Gastroesophageal sphincter (tissue), 4 donors: ENCODE measurements at regions not wholly inside any gene's neighbourhood (a gene's known extent, or its start where the extent isn't known, plus 50 kb on each side); places are given as distances from the start of the nearest gene placed in this dataset.

Source experiments
- ATAC-seq: fragments of 150-250 bp; one replicate; pipeline ENCODE4 v1.9.1; 2016; ENCODE audit warnings: mild to moderate bottlenecking, moderate library complexity
- H3K27ac ChIP-seq, 4 donors: fragments of 200-600 bp; sonication (generic) in 3 of 4; 1 replicate in 3 of 4; 2 replicates in 1 of 4; pipeline ENCODE4 v1.5.1; 2016 to 2019
- H3K27me3 ChIP-seq: fragments of 200-600 bp; sonication (generic); one replicate; pipeline ENCODE4 v1.5.1; 2019
- H3K36me3 ChIP-seq, 2 donors: fragments of 200-600 bp; sonication (generic); one replicate each; pipeline ENCODE4 v1.5.1; 2019; ENCODE audit warnings: control low read depth in 1 of 2
- H3K4me1 ChIP-seq, 3 donors: fragments of 200-600 bp; sonication (generic); 1 replicate in 2 of 3; 2 replicates in 1 of 3; pipeline ENCODE4 v1.5.1; 2016 to 2019; ENCODE audit warnings: control low read depth in 2 of 3
- H3K4me3 ChIP-seq, 2 donors: fragments of 200-600 bp; sonication (generic); one replicate each; pipeline ENCODE4 v1.5.1; 2019; ENCODE audit warnings: mild to moderate bottlenecking in 1 of 2, moderate library complexity in 1 of 2
- H3K9me3 ChIP-seq, 3 donors: fragments of 200-600 bp; sonication (generic); one replicate each; pipeline ENCODE4 v1.5.1; 2017 to 2019; ENCODE audit warnings: control low read depth in 2 of 3
- CTCF ChIP-seq, 4 experiments: fragments of 200-600 bp in 2 of 4; fragments of 450-650 bp in 2 of 4; sonication (generic) in 1 of 4; IDR thresholded peaks; one replicate each; pipeline ENCODE4 v1.5.1; 2017 to 2019; ENCODE audit warnings: antibody characterized with exemption in 4 of 4, mild to moderate bottlenecking in 2 of 4, moderate library complexity in 2 of 4
- EP300 ChIP-seq: sonication (generic); formaldehyde crosslinking; IDR thresholded peaks from one replicate; pipeline ENCODE4 v1.6.1; 2017; ENCODE audit warnings: antibody characterized with exemption, mild to moderate bottlenecking
- POLR2A ChIP-seq, 2 donors: fragments of 450-650 bp; IDR thresholded peaks; one replicate each; pipeline ENCODE4 v1.6.1; 2017; ENCODE audit warnings: antibody characterized with exemption in 2 of 2, mild to moderate bottlenecking in 2 of 2, moderate library complexity in 1 of 2
- POLR2AphosphoS5 ChIP-seq: sonication (generic); formaldehyde crosslinking; IDR thresholded peaks from one replicate; pipeline ENCODE4 v1.6.1; 2017; ENCODE audit warnings: antibody characterized with exemption
- WGBS, 2 donors: methylation state at CpG; one replicate each; pipeline ENCODE4 v1.1.5; 2018; ENCODE audit warnings: low coverage in 1 of 2; 5-methylcytosine and 5-hydroxymethylcytosine counted together

GRCh38 chr4:178577933-178578332 lies 1135.7 kb upstream of the AGA start:
- no peaks in the 10 kb centered on the region for H3K36me3 ChIP-seq
- WGBS, 2 donors: 80 to 81% methylated on average over 7 of the region's 7 CpGs
- no peak for TF ChIP-seq CTCF (IDR thresholded peaks at IDR 0.05)
- no peaks in the 10 kb centered on the region for H3K9me3 ChIP-seq
- ATAC-seq: no peak
- H3K4me1 ChIP-seq: no peaks in the 10 kb centered on the region
- no peak overlapping the region for H3K4me3 ChIP-seq
- no peaks in the 10 kb centered on the region for H3K27me3 ChIP-seq
- H3K27ac ChIP-seq: no peak overlapping the region

- Histone ChIP-seq H3K27ac (no peak overlapping the region), H3K4me3 (no peak overlapping the region), H3K36me3 (no peaks in the 10 kb centered on the region), H3K9me3 (no peaks in the 10 kb centered on the region), H3K27me3 (no peaks in the 10 kb centered on the region), H3K4me1 (no peaks in the 10 kb centered on the region)
- ATAC-seq: no peak
- TF ChIP-seq POLR2AphosphoS5 (no peak), POLR2A (IDR thresholded peaks at IDR 0.05) (no peak), EP300 (no peak), CTCF (IDR thresholded peaks at IDR 0.05) (no peak)
- 61 to 68% methylated on average over 5 to 6 of the region's 6 CpGs for WGBS, 2 donors
Measured at GRCh38 chr4:178595500-178596138, 1153.4 kb upstream of the AGA start.

- ATAC-seq: no peak
- no peak for TF ChIP-seq POLR2AphosphoS5
- no peak for TF ChIP-seq EP300
- TF ChIP-seq CTCF (IDR thresholded peaks at IDR 0.05): no peak
- TF ChIP-seq POLR2A (IDR thresholded peaks at IDR 0.05): no peak
- no peaks in the 10 kb centered on the region for H3K27me3 ChIP-seq
- WGBS, 2 donors: 67% methylated on average over 1 of the region's 1 CpG
- no peaks in the 10 kb centered on the region for H3K4me1 ChIP-seq
- no peaks in the 10 kb centered on the region for H3K36me3 ChIP-seq
- H3K4me3 ChIP-seq: no peak overlapping the region
- H3K27ac ChIP-seq: no peak overlapping the region
- H3K9me3 ChIP-seq: no peaks in the 10 kb centered on the region
Measured at GRCh38 chr4:178598672-178599071, 1156.4 kb upstream of the AGA start.

- no peak overlapping the region for H3K4me3 ChIP-seq
- H3K36me3 ChIP-seq: no peaks in the 10 kb centered on the region
- no peaks in the 10 kb centered on the region for H3K9me3 ChIP-seq
- no peaks in the 10 kb centered on the region for H3K4me1 ChIP-seq
- no peak for ATAC-seq
- H3K27ac ChIP-seq: no peak overlapping the region
- no peak for TF ChIP-seq POLR2A (IDR thresholded peaks at IDR 0.05)
- no peak for TF ChIP-seq EP300
- TF ChIP-seq CTCF (IDR thresholded peaks at IDR 0.05): no peak
- no peak for TF ChIP-seq POLR2AphosphoS5
- no peaks in the 10 kb centered on the region for H3K27me3 ChIP-seq
Measured at GRCh38 chr4:178599521-178599920, 1157.3 kb upstream of the AGA start.

- TF ChIP-seq EP300: no peak
- no peak for TF ChIP-seq POLR2AphosphoS5
- no peak for TF ChIP-seq CTCF (IDR thresholded peaks at IDR 0.05)
- TF ChIP-seq POLR2A (IDR thresholded peaks at IDR 0.05): no peak
- no peaks in the 10 kb centered on the region for H3K36me3 ChIP-seq
- 47 to 83% methylated on average over 2 of the region's 2 CpGs for WGBS, 2 donors
- no peak for ATAC-seq
- H3K27me3 ChIP-seq: no peaks in the 10 kb centered on the region
- H3K4me3 ChIP-seq: no peak overlapping the region
- no peaks in the 10 kb centered on the region for H3K9me3 ChIP-seq
- no peak overlapping the region for H3K27ac ChIP-seq
- no peaks in the 10 kb centered on the region for H3K4me1 ChIP-seq
Measured at GRCh38 chr4:178602833-178603232, 1160.6 kb upstream of the AGA start.
